CD4-positive, alpha-beta T cell treated with Interferon alpha-2 for 1 hour (primary cell): ENCODE measurements at regions not wholly inside any gene's neighbourhood (a gene's known extent, or its start where the extent isn't known, plus 50 kb on each side); places are given as distances from the start of the nearest gene placed in this dataset.

Experiments used
- DNase-seq, 2 donors: peaks; one replicate each; pipeline ENCODE4 v3.0.0-alpha.2; 2020 to 2022

GRCh38 chr2:153098073-153098472, 379.7 kb downstream of the ARL6IP6 start:
- no peak for DNase-seq

GRCh38 chr2:153096272-153096671, 377.9 kb downstream of the ARL6IP6 start:
- DNase-seq: no peak

GRCh38 chr2:153091344-153091743, 372.9 kb downstream of the ARL6IP6 start:
- no peak for DNase-seq

GRCh38 chr2:153079315-153079714, 360.9 kb downstream of the ARL6IP6 start:
- no peak for DNase-seq

GRCh38 chr2:153077311-153077710, 358.9 kb downstream of the ARL6IP6 start:
- no peak for DNase-seq

- no peak for DNase-seq
Measured at GRCh38 chr2:153074207-153074606, 355.8 kb downstream of the ARL6IP6 start.

GRCh38 chr2:153072813-153073212, 354.4 kb downstream of the ARL6IP6 start:
- no peak for DNase-seq

GRCh38 chr2:153072077-153072476, 353.7 kb downstream of the ARL6IP6 start:
- no peak for DNase-seq

- DNase-seq: no peak
Measured at GRCh38 chr2:153071090-153071489, 352.7 kb downstream of the ARL6IP6 start.

- DNase-seq: no peak
Measured at GRCh38 chr2:153068915-153069314, 350.5 kb downstream of the ARL6IP6 start.

GRCh38 chr2:153068052-153068451, 349.6 kb downstream of the ARL6IP6 start:
- no peak for DNase-seq

GRCh38 chr2:153059338-153060052, 341.1 kb downstream of the ARL6IP6 start:
- no peak for DNase-seq

GRCh38 chr2:153057743-153058142, 339.3 kb downstream of the ARL6IP6 start:
- DNase-seq: no peak

GRCh38 chr2:153055182-153055581, 336.8 kb downstream of the ARL6IP6 start:
- DNase-seq: no peak

- DNase-seq: no peak
Measured at GRCh38 chr2:153052807-153053559, 334.6 kb downstream of the ARL6IP6 start.

- DNase-seq: no peak
Measured at GRCh38 chr2:153047220-153047619, 328.8 kb downstream of the ARL6IP6 start.

- no peak for DNase-seq
Measured at GRCh38 chr2:153043385-153043784, 325.0 kb downstream of the ARL6IP6 start.

GRCh38 chr2:153028626-153029025, 310.2 kb downstream of the ARL6IP6 start:
- no peak for DNase-seq

GRCh38 chr2:153027533-153027932, 309.1 kb downstream of the ARL6IP6 start:
- DNase-seq: no peak

GRCh38 chr2:153020201-153020600, 301.8 kb downstream of the ARL6IP6 start:
- no peak for DNase-seq

GRCh38 chr2:153005071-153005730, 286.8 kb downstream of the ARL6IP6 start:
- DNase-seq: no peak

GRCh38 chr2:153004627-153005026, 286.2 kb downstream of the ARL6IP6 start:
- DNase-seq: no peak

- no peak for DNase-seq
Measured at GRCh38 chr2:152974146-152974545, 255.7 kb downstream of the ARL6IP6 start.

GRCh38 chr2:152971685-152972084, 253.3 kb downstream of the ARL6IP6 start:
- no peak for DNase-seq
